Mesodermal cell (in vitro differentiated cells): ENCODE measurements at regions not wholly inside any gene's neighbourhood (a gene's known extent, or its start where the extent isn't known, plus 50 kb on each side); places are given as distances from the start of the nearest gene placed in this dataset.
A peak's percentile ranks its signal among the peaks of the same experiment; 100 is the strongest.

ENCODE experiments used
- H3K27ac ChIP-seq: 2 replicates; pipeline ENCODE4 v1.7.0; 2013; ENCODE audit warnings: mild to moderate bottlenecking, low read depth, low read length, moderate library complexity; ENCODE audit not compliant: severe bottlenecking
- H3K36me3 ChIP-seq: 2 replicates; pipeline ENCODE4 v1.7.1; 2013; ENCODE audit warnings: mild to moderate bottlenecking, low read length, moderate library complexity; ENCODE audit not compliant: control insufficient read depth, insufficient read depth
- H3K4me1 ChIP-seq: one replicate; pipeline ENCODE4 v1.7.1; 2013; ENCODE audit warnings: mild to moderate bottlenecking, low read length; ENCODE audit not compliant: insufficient read depth, control insufficient read depth, poor library complexity, severe bottlenecking
- H3K4me3 ChIP-seq: 2 replicates; pipeline ENCODE4 v1.7.0; 2013; ENCODE audit warnings: low read length, control low read depth, mild to moderate bottlenecking; ENCODE audit not compliant: insufficient read depth, poor library complexity, severe bottlenecking; ENCODE audit errors: extremely low read depth
- H3K9me3 ChIP-seq: 2 replicates; pipeline ENCODE4 v1.7.1; 2013; ENCODE audit warnings: mild to moderate bottlenecking, low read length, moderate library complexity; ENCODE audit not compliant: control insufficient read depth
- WGBS, 2 experiments: methylation state at CpG; one replicate each; pipeline ENCODE4 v1.1.5; 2013; ENCODE audit warnings: missing lambda C conversion rate in 2 of 2; ENCODE audit not compliant: insufficient coverage in 2 of 2; 5-methylcytosine and 5-hydroxymethylcytosine counted together

GRCh38 chr3:154794391-154794790 is 285.7 kb upstream of the MME start:
- no peaks in the 10 kb centered on the region for H3K36me3 ChIP-seq
- WGBS, 2 experiments, result 100% methylated on average over 1 of the region's 1 CpG; no CpG with 5 or more reads in 1 of the 2 experiments
- H3K27ac ChIP-seq, result no peak overlapping the region
- no peak overlapping the region for H3K4me3 ChIP-seq
- peaks cover 31% of the 10 kb centered on the region for H3K4me1 ChIP-seq
- H3K9me3 ChIP-seq, result no peaks in the 10 kb centered on the region

GRCh38 chr3:154792828-154793227 is 287.3 kb upstream of the MME start:
- H3K27ac ChIP-seq, result no peak overlapping the region
- peaks cover 27% of the 10 kb centered on the region for H3K4me1 ChIP-seq
- no peak overlapping the region for H3K4me3 ChIP-seq
- 100% methylated on average over 1 of the region's 1 CpG; no CpG with 5 or more reads in 1 of the 2 experiments for WGBS, 2 experiments
- H3K9me3 ChIP-seq, result no peaks in the 10 kb centered on the region
- no peaks in the 10 kb centered on the region for H3K36me3 ChIP-seq

- Histone ChIP-seq H3K27ac (peak overlapping the region; percentile 41), H3K9me3 (no peaks in the 10 kb centered on the region), H3K36me3 (no peaks in the 10 kb centered on the region), H3K4me1 (peaks cover 22% of the 10 kb centered on the region), H3K4me3 (no peak overlapping the region)
Observed at GRCh38 chr3:154791611-154792010, 288.5 kb upstream of the MME start.

- no peak overlapping the region for H3K4me3 ChIP-seq
- H3K4me1 ChIP-seq, result no peaks in the 10 kb centered on the region
- H3K27ac ChIP-seq, result no peak overlapping the region
- H3K9me3 ChIP-seq, result no peaks in the 10 kb centered on the region
- H3K36me3 ChIP-seq, result no peaks in the 10 kb centered on the region
- WGBS, 2 experiments, result no CpG with 5 or more reads among the region's 1 CpG
Observed at GRCh38 chr3:154786724-154787123, 293.4 kb upstream of the MME start.

DNA sequence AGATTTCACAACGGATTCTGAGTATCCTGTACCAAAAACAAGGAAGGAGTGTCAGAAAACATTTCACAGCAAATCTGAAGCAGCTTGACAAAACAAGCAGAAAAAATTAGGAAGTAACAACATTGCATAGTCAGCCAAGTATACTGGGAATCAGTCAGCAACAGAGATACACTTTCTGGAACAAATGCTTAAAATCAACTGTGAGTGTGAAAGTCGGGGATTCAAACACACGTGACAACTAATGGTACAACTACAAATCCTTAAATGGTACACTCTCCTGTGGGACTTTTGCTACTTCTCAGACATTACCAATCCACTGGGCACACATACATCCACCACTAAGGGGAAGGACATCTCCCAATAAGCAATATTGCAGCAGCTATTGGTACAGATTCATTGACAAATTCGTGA is 296.6 kb upstream of the MME start:
- H3K4me3 ChIP-seq, result no peak overlapping the region
- 86 to 94% methylated on average over 2 of the region's 4 CpGs for WGBS, 2 experiments
- no peaks in the 10 kb centered on the region for H3K36me3 ChIP-seq
- H3K27ac ChIP-seq, result no peak overlapping the region
- H3K4me1 ChIP-seq, result no peaks in the 10 kb centered on the region
- H3K9me3 ChIP-seq, result no peaks in the 10 kb centered on the region

DNA sequence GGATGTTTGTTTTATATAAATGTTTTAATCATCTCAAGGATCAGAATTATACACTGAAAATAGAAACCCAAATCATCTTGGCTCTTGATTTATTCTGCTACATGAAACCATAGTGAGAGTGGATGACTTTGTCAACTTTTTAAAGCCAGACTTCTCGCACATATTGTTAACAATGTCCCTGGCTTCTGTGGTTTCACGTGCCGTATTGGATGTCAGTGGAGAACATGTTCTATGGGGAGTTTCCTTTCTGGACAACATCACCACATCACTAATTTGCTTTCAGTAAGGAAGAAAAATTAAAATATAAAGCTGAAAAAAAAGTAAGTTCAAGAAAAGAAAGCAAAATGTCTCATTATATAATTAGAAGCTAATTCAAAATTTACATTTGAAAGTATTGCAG is 297.1 kb upstream of the MME start:
- Histone ChIP-seq H3K4me3 (no peak overlapping the region), H3K36me3 (no peaks in the 10 kb centered on the region), H3K27ac (no peak overlapping the region), H3K4me1 (no peaks in the 10 kb centered on the region), H3K9me3 (no peaks in the 10 kb centered on the region)
- WGBS, 2 experiments, result no CpG with 5 or more reads among the region's 3 CpGs

DNA sequence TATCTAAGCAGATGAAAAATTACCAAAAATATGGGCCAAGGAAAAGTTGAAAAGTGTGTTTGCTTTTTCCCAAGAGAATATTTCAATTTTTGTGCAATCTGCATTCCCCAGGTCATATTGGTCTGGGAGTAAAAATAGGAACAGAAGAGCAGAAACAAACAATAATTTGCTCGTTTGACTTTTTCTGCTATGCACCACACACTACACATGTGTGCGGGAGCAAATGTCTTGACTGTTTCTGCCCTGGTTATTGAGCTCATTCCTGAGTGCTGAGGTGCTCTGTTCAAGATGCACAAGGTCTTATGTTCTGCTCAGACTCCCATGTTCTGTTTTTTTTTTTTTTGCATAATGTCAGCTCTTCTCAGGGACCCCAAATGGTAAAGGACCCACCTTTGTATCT is 298.0 kb upstream of the MME start:
- Histone ChIP-seq H3K27ac (no peak overlapping the region), H3K9me3 (no peaks in the 10 kb centered on the region), H3K36me3 (no peaks in the 10 kb centered on the region), H3K4me3 (no peak overlapping the region), H3K4me1 (no peaks in the 10 kb centered on the region)
- WGBS, 2 experiments, result 85 to 100% methylated on average over 1 to 2 of the region's 2 CpGs

DNA sequence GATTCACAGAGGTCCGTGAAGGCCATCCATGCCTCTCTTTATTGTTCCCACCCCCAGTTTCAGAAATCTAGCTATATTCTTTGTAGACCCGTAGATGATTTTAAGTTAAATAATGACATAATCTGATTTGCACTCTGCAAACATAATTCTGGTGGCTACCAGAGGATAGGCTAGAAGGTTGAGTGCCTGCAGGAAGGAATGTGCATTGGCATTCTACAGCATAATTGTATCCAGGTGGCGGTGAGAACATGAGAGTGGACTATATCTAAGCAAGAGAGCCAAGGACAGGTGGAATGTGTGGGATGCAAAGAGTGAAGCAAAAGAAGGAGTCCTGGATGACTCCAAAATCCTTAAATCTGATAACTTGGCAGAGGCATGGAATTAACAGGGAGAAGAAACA is 298.5 kb upstream of the MME start:
- no peaks in the 10 kb centered on the region for H3K9me3 ChIP-seq
- WGBS, 2 experiments, result 85 to 88% methylated on average over 1 to 2 of the region's 3 CpGs
- no peaks in the 10 kb centered on the region for H3K36me3 ChIP-seq
- no peaks in the 10 kb centered on the region for H3K4me1 ChIP-seq
- no peak overlapping the region for H3K4me3 ChIP-seq
- H3K27ac ChIP-seq, result no peak overlapping the region

DNA sequence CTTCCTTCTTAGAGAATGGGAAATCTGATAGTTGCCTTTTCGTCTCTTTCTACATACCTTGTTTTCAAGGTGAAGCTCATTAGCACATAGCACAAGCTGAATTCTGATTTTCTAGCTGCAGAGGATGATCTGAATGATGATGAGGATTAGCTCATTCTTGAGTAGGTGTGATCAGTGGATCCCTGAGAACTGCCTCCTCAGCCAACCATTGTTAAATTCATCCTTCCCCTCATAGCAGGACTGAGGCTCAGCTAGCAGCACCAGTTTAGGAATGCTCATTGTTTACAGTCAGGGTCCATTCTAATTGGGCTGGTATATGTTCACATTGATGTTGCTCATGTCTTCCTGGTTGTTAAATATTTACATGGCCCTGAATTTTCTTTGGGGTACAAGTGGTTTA is 299.9 kb upstream of the MME start:
- no CpG with 5 or more reads among the region's 1 CpG for WGBS, 2 experiments
- Histone ChIP-seq H3K36me3 (no peaks in the 10 kb centered on the region), H3K4me1 (no peaks in the 10 kb centered on the region), H3K9me3 (no peaks in the 10 kb centered on the region), H3K27ac (no peak overlapping the region), H3K4me3 (no peak overlapping the region)

- Histone ChIP-seq H3K4me1 (no peaks in the 10 kb centered on the region), H3K27ac (no peak overlapping the region), H3K9me3 (no peaks in the 10 kb centered on the region), H3K36me3 (no peaks in the 10 kb centered on the region), H3K4me3 (no peak overlapping the region)
- no CpG with 5 or more reads among the region's 2 CpGs for WGBS, 2 experiments
Observed at GRCh38 chr3:154779571-154779970, 300.5 kb upstream of the MME start.

GRCh38 chr3:154778057-154778456 is 302.1 kb upstream of the MME start:
- H3K9me3 ChIP-seq, result no peaks in the 10 kb centered on the region
- 80 to 86% methylated on average over 1 of the region's 1 CpG for WGBS, 2 experiments

More at GRCh38 chr3:154778057-154778456, 302.1 kb upstream of the MME start:
- Histone ChIP-seq H3K36me3 (no peaks in the 10 kb centered on the region), H3K4me1 (no peaks in the 10 kb centered on the region), H3K4me3 (no peak overlapping the region), H3K27ac (no peak overlapping the region)
